ENCODE measurements at regions not wholly inside any gene's neighbourhood (a gene's known extent, or its start where the extent isn't known, plus 50 kb on each side); places are given as distances from the start of the nearest gene placed in this dataset.
"Not testable (repeated sequence)": the region's sequence is repeated elsewhere in the genome, so short reads cannot be mapped to it uniquely, and the experiment has no call there.

DNA sequence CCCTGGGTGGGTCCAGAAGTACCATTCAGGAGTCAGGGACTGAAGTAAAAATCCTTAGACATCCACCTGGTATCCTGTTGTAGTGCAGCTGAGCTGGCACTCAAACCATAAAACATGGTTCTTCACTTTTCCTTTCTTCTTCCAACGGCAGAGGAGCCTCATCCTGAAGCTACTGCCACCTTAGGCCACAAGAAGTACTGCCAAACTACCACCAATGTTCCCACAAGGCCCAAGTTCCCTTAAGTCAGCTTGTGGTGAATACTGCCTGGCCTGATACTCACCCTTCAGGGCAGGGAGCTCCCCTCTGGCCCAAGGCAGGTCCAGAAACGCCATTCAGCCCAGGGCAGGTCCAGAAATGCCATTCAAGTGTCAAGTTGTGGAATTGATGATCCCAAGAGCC, 1053.4 kb upstream of the CITED2 start:
- no peak for DNase-seq (ENCODE audit: low spot score)
- intact Hi-C loops (cut with DNase I), result no loop called here

DNA sequence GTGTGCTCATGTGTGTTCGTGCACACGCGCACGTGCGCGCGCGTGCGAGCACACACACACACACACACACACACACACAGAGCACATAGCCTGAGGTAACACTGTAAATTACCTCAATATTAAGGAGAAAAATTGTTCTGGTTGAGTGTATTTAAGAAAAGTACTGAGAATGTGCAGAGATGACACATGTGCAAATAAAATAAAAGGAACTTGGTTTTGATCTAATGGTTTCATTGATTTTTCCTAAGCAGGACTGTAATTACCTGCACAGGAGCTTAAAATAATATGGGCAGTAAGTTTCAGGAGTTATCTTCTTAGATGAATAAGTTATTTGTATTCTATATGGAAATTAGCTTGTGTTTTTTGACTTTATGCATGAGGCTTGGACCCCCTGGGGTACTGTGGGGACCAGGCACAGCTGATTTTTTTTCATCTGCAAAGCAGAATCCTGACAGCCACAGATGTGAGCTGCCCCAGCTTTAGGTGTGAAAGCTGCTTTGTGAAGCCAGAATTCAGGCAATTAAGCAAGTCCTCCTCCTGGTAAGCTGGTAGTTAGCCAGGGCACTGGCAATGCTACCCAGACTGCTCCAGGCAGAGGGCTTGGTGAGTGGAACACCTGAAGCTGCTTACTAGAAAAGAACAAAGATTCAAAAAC, 1040.6 kb upstream of the CITED2 start:
- DNase-seq (ENCODE audit: low spot score), result no peak
- intact Hi-C loops (cut with DNase I), result no loop called here

DNA sequence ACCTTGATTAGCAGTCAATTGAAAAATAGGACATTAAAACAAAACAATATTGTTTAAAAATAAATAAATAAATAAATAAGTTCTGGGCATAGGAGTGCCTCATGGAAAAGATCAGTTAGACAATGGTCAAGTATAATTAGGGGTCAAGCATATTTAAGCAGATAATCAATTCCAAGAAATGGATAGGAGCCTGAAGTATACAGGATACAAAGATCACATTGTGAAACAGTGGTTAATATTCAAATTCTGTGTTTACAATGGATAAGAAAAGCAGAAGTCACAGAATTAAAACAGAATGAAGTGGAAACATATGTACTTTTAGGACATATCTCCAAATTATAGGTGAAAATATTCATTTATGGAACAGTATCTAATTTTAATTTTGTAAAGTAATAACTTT, 1028.6 kb upstream of the CITED2 start:
- intact Hi-C loops (cut with DNase I), result no loop called here
- no peak for DNase-seq (ENCODE audit: low spot score)

DNA sequence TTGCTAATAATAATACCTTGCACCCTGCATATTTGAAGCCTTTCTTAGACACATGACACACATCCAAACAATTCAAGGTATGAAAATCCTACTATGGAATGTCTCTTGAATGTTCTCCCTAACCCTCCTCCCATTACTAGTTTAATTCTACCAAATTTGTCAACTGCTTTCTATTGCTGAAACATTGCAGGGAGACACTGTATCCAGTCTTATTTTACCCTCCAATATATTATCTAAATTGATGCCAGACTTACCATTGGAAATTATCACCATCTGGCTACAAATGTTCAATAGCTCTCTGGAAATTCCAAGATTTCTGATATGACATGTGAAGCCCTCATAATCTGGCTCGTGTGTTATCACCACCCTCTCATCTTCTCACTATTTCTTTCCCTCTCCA, 1027.3 kb upstream of the CITED2 start:
- no peak for DNase-seq (ENCODE audit: low spot score)
- intact Hi-C loops (cut with DNase I), result no loop called here

DNA sequence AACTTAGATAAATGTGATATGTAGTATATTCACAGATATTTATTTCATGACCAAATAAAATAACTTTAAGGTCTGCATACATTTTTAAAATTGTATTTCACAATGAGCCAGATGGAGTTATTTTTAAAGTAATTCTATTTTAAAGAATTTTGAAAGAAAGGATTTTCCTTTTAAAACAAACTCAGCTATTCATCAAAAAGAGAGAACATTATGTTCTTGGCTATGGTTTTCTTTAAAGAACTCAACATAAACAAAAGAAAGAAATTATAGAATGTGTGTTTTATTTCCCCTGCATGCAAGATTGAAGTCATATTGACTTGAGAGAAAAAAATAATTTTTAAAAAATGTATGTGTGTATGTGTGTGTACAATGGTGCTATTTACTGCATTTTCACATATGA, 1023.6 kb upstream of the CITED2 start:
- intact Hi-C loops (cut with DNase I), result no loop called here
- DNase-seq (ENCODE audit: low spot score), result no peak

DNA sequence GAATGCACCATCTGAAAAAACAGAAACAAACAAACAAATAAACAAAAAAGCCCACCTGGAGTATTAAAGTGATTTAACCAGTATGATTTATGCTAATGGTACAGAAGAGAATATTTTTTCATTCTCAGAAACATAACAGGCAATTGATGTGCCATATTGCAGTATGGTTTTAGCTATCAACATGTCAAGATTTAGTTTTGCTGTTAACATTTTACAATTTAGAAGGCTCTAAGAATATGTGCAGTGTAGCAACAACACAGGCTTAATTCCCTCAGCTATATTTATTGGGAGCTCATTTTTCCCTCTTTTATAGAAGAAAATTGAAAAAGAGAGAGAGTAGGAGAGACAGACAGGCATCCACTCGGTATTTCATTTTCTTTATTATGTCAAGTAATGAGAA, 1022.7 kb upstream of the CITED2 start:
- no peak for DNase-seq (ENCODE audit: low spot score)
- intact Hi-C loops (cut with DNase I), result no loop called here

DNA sequence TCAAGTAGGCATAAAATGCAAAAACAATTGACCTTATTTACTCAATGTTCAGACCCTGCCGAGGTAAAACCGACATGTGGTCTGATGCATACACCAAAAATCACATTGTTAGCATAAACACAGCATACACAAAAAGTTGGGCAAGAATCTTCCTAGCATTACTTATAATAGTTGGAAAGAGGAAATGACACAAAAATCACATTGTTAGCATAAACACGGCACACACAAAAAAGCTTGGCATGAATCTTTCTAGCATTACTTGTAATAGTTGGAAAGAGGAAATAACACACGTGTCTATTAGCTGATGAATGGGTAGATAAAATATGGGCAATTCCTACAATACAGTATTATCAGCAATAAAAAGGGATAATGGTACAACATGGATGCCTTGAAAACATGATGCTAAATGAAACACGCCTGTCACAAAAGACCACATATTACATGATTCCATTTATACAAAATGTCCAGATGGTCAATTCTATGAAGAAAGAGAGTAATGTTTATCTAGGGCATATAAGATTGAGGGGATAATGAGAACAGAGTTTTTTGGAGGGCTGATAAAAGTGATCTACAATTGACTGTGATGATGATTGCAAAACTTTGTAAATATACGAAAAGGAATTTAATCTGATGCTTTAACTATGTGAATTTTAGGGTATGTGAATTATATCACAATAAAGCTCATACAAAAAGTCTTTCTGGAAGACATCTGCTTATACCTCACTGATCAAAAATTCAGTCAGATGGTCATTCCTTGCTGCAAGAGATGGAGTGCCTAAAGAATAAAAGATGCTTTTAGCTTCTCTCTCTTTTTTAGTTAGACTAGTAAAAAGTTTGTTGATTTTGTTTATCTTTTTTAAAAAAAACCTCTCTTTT, 1019.5 kb upstream of the CITED2 start:
- DNase-seq (ENCODE audit: low spot score), result no peak
- intact Hi-C loops (cut with DNase I), result no loop called here

DNA sequence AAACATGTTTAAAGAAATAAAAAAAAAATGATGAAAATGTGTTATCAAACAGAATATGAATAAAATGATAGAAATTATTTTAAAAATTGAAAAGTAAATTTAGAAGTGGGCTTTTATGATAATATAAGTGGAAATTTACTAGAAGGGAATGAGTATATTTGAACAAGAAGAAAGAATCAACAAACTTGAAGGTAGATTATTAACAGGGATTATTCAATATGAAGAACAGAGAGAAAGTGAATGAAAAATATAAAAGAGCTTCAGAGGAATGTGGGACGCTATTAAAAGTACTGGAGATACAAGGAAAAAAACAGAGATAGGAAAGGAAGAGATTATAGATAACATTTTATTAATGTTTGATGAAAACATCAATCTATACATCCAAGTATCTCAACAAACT, 1014.4 kb upstream of the CITED2 start:
- no peak for DNase-seq (ENCODE audit: low spot score)
- intact Hi-C loops (cut with DNase I), result no loop called here

DNA sequence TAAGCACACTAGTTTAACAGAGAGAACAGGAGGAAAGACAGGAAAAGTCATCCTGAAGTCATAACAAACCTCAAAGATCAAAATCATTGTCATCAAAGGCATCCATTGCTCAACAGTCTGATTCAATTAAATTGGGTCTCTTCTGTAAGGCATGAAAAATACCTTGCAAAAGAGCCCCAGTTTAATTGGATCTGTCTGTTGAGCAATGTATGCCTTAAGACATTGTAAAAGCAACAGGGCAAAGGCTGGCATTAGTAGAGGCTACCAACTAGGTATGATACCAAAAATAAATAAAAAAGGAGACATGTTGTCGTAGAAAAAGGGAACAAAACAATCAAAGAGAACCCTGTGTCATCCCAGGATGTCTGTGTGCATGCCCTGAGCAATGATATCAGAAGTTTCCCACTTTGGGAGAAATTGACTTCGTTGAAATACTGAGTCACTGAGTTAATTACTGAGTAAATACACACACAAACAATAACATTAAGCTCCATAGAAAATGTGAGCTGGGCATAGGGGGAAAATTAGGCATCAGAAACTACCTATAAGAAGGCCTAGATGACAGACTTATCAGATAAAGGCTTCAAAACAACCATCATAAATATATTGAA, 1013.8 kb upstream of the CITED2 start:
- no peak for DNase-seq (ENCODE audit: low spot score)
- intact Hi-C loops (cut with DNase I), result no loop called here

DNA sequence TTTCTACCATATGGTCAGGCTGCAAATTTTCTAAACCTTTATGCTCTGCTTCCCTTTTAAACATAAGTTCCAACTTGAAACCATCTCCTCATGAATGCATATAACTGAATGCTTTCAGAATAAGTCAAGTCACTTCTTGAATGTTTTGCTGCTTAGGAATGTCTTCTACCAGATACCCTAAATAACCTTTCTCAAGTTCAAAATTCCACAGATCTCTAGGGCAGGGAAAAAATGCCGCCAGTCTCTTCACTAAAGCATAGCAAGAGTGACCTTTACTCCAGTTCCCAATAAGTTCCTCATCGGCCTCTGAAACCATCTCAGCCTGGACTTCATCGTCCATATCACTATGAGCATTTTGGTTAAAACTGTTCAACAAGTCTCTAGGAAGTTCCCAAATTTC, 1011.2 kb upstream of the CITED2 start:
- intact Hi-C loops (cut with DNase I), result no loop called here
- DNase-seq (ENCODE audit: low spot score), result no peak

DNA sequence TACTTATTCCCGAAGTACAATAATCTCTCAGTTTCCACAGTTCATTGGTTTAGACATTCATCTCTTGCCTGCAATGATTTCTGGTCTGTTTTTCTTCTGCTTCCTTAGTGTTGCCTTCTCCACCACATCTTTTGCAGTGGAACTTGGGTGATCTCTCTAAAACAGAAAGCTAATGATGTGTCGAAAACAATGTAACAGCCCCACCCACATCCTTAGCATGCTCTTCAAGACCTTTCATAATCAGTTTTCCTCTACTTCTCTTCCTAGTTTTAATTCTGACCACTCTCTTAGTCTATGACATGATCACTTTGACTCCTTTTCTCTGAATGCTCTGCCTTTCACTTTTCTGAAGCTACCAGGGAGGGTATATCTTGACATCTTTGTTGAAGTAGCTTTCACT, 1007.9 kb upstream of the CITED2 start:
- intact Hi-C loops (cut with DNase I), result no loop called here
- DNase-seq (ENCODE audit: low spot score), result no peak

DNA sequence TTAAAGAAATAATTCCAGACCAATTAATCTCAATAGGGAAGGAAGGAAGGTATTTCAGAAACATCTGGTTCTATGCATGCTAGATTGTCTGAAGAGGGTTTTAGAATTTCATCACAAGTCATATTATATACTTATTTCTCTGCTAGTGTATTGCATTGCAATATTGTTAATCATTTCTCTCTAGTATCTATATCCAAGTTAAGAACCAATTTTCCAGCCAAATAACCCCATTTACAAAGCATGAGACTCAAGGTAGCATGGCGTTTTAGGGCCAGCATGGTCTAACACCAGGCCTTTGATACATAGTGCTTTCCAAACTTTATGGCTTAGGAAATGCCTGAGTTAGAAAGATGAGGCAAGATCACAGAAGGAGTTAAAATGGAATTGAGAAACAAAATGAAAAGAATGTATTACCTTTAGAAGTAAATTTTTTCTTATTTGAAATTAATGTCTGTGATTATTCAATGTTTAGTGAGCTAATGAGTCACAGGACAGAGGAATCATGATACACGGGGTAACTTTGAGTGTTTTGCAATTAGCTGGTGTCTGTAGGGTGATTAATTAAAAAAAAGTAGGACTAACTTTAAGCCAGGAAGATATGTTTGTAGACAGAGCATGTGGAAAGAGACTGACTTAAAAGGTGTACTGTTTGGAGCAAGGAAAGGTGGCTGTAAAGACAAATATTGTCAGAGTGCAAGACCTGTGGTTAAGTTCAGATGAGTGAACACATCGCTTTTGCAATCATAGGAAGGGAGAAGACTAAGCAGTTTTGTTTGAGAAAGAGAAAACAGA, 1006.2 kb upstream of the CITED2 start:
- intact Hi-C loops (cut with DNase I), result no loop called here
- DNase-seq (ENCODE audit: low spot score), result no peak

DNA sequence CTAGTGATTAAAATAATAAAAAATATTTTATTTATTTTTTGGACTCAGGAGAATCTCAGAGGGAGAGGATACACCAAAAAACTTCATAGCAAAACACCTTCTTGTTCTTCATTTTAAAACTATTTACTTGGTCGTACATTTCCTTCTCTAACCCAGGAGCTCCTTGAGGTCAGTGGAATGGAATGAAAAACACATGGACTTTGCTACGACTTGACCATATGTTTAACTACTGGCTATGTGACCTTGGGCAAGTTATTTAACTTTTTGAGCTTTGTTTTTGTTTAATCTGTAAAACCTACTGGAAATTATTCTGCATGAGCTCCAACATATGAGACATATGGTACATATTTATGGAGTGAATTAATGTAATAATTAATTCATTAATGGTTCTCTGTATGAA, 1005.5 kb upstream of the CITED2 start:
- DNase-seq (ENCODE audit: low spot score), result no peak
- intact Hi-C loops (cut with DNase I), result no loop called here

DNA sequence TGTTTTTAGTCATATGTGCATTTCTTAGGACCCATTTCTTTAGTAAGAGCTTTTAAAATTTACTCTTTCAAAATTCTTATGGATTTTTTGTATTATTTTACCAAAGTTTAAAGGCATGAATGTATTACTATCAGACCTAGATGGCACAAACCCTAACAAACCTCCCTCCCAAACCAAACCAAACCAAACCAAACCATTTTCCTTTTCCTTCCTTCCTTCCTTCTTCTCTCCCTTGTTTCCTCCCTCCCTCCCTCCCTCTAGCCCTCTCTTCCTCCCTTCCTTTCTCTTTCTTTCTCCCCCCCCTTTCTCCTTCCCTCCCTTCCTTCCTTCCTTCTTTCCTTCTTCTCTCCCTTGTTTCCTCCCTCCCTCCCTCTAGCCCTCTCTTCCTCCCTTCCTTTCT, 1001.8 kb upstream of the CITED2 start:
- DNase-seq (ENCODE audit: low spot score), result no peak
- intact Hi-C loops (cut with DNase I), result no loop called here

DNA sequence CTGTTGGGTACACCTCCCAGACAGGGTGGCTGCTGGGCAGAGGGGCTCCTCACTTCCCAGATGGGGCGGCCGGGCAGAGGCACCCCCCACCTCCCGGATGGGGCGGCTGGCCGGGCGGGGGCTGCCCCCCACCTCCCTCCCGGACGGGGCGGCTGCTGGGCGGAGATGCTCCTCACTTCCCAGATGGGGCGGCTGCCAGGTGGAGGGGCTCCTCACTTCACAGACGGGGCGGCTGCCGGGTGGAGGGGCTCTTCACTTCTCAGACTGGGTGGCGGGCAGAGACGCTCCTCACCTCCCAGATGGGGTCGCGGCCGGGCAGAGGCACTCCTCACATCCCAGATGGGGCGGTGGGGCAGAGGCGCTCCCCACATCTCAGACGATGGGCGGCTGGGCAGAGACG, 999.3 kb upstream of the CITED2 start:
- intact Hi-C loops (cut with DNase I), result not testable (repeated sequence)
- DNase-seq (ENCODE audit: low spot score), result peak; percentile 70

DNA sequence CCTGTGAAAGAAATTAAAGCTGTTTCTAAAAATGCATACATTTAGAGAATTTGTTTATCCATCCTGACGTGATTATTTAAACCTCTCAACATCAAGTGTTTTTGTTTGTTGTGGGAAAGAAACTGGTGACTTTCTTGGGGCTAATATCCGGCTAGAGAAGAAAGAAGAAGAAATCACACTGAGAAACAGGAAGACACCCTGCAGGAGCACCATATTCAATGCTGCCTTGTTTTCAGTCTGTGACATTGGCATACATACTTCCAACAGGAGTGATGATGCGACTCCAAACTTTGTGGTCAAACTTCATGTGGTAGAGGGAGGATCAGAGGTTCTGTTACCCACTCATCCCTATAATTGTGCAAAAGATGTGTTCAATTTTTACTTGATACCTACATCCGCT, 997.6 kb upstream of the CITED2 start:
- no peak for DNase-seq (ENCODE audit: low spot score)
- intact Hi-C loops (cut with DNase I), result no loop called here

DNA sequence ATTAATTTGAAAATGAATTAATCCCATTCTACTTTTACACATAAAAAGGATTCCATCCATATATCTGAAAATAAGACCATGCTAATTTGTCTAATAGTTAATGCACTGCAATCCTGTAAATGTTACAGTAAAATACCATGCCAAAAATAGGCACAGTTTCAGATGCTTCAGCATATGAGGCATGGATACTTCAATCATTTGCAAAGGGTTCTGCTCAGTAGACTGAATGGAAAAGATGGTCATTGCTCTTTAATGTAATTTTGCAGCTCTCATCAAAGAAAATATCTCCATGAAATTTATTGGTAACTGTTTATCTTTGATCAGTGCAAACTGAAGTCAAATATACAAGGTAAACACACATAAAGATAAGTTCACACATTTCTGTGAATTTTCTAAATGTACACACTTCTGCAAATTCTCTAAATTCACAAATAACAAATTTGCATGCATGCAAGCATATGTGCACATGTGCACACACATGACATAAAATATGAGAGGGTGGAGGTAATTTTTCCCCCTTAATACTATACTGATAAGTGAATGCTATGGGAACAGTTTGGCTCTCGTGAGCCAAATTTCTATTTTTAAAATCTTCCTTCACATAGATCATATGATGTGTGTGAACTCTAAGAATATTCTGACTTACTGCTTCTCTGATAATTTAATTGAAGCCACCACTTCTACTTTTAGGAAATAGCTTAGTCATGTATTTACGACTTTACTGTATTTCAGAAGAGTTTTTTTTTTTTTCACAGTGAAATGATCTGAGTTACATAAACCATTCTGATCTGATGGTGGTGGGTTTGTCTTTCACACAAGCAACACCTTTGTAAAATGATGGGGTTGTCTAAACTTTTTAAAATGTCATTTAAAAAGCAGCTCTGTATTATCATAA, 996.8 kb upstream of the CITED2 start:
- no peak for DNase-seq (ENCODE audit: low spot score)
- intact Hi-C loops (cut with DNase I), result no loop called here

DNA sequence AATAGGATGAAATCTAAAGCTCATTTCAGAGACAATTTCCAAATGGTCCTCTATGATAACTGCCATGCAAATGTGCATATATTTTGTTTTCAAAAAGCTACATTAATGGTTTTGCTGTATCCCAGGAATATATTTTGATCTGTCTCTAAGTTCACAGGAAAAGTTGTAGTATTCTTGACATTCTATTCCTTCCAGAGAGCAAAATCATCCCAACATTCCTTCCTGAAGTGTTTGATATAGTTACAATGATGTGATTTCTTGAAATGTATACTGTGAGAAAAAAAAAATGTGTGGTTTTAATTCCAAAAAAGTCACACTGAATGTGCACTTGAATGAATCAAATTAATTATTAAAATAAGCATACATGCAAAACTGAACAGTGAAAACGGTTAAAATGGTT, 996.0 kb upstream of the CITED2 start:
- no peak for DNase-seq (ENCODE audit: low spot score)
- intact Hi-C loops (cut with DNase I), result no loop called here

DNA sequence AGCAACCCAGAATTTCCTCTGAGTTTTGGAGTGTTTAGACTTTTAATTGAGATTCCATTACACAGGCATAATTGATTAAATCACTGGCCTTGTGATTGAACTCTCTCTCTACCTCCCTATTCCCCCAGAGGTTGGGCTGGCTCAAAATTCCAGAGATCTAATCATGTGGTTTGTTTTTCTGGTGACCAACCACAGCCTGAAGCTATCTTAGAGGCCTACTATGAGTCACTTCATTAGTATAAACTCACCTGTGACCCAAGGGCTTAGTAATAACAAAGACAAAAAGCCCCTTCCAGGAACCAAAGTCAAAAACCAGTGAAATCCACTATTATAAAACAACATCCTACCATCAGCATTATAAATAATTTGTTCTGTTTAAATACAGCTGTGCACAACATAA, 992.5 kb upstream of the CITED2 start:
- intact Hi-C loops (cut with DNase I), result no loop called here
- no peak for DNase-seq (ENCODE audit: low spot score)
